ENCODE measurements at regions not wholly inside any gene's neighbourhood (a gene's known extent, or its start where the extent isn't known, plus 50 kb on each side); places are given as distances from the start of the nearest gene placed in this dataset.

- H3K27me3 Mint-ChIP-seq (ENCODE audit: unreplicated experiment), result no peaks in the 10 kb centered on the region
- DNase-seq (ENCODE audit: low spot score), result no peak
- no peaks in the 10 kb centered on the region for H3K36me3 Mint-ChIP-seq (ENCODE audit: low read depth, unreplicated experiment)
- H3K4me3 Mint-ChIP-seq (ENCODE audit: unreplicated experiment), result no peak overlapping the region
- no peaks in the 10 kb centered on the region for H3K9me3 Mint-ChIP-seq (ENCODE audit: unreplicated experiment)
- TF ChIP-seq, protein P1, sequence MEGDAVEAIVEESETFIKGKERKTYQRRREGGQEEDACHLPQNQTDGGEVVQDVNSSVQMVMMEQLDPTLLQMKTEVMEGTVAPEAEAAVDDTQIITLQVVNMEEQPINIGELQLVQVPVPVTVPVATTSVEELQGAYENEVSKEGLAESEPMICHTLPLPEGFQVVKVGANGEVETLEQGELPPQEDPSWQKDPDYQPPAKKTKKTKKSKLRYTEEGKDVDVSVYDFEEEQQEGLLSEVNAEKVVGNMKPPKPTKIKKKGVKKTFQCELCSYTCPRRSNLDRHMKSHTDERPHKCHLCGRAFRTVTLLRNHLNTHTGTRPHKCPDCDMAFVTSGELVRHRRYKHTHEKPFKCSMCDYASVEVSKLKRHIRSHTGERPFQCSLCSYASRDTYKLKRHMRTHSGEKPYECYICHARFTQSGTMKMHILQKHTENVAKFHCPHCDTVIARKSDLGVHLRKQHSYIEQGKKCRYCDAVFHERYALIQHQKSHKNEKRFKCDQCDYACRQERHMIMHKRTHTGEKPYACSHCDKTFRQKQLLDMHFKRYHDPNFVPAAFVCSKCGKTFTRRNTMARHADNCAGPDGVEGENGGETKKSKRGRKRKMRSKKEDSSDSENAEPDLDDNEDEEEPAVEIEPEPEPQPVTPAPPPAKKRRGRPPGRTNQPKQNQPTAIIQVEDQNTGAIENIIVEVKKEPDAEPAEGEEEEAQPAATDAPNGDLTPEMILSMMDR (IDR thresholded peaks at IDR 0.05; ENCODE audit: unreplicated experiment), result no peak
- H3K4me1 Mint-ChIP-seq (ENCODE audit: unreplicated experiment), result no peaks in the 10 kb centered on the region
- no peak overlapping the region for H3K27ac Mint-ChIP-seq (ENCODE audit: unreplicated experiment)
Observed at GRCh38 chr4:138945840-138946239, 69.7 kb upstream of the NOCT start.

DNA sequence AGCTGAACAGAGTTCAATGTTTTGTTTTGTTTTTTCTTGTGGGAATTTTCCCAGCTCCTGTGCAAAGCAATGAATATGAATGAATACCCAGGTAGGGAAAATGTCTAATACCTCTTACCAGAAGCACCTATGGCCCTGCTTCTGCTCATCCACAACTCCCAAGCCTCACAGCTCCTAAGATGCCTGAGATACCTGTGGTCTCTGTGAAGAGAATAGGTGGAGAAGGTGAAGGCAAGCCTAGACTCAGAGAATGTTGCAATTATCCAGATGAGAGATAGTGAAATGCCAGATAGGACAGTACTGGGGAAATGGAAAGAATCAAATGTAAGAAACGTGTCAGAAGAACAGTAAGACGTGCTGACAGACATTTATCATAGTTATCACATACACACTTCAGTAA is 70.2 kb upstream of the NOCT start:
- TF ChIP-seq, protein P1 (IDR thresholded peaks at IDR 0.05; ENCODE audit: unreplicated experiment), result no peak
- Mint-ChIP-seq H3K27me3 (ENCODE audit: unreplicated experiment) (no peaks in the 10 kb centered on the region), H3K36me3 (ENCODE audit: low read depth, unreplicated experiment) (no peaks in the 10 kb centered on the region), H3K27ac (ENCODE audit: unreplicated experiment) (no peak overlapping the region), H3K4me1 (ENCODE audit: unreplicated experiment) (no peaks in the 10 kb centered on the region), H3K9me3 (ENCODE audit: unreplicated experiment) (no peaks in the 10 kb centered on the region), H3K4me3 (ENCODE audit: unreplicated experiment) (no peak overlapping the region)
- no peak for DNase-seq (ENCODE audit: low spot score)

DNA sequence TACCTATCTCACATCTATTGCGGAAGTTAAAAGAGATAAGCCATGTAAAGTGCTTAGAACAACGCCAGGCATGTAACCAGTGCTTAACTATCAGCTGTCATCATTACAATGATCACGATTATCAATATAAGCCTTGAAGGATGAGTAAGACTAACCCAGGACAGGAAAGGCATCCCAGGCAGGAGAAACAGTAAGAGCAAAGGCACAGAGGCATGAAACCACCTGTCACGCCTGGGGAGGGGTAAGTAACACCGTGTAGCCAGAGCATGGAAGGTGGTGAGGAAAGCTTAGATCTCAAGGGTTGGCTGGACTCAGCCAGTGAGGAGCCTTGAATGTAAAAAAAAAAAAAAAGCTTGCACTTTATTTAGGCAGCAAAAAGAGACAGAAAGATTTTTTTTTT is 71.7 kb upstream of the NOCT start:
- H3K4me3 Mint-ChIP-seq (ENCODE audit: unreplicated experiment), result no peak overlapping the region
- no peak overlapping the region for H3K27ac Mint-ChIP-seq (ENCODE audit: unreplicated experiment)

DNA sequence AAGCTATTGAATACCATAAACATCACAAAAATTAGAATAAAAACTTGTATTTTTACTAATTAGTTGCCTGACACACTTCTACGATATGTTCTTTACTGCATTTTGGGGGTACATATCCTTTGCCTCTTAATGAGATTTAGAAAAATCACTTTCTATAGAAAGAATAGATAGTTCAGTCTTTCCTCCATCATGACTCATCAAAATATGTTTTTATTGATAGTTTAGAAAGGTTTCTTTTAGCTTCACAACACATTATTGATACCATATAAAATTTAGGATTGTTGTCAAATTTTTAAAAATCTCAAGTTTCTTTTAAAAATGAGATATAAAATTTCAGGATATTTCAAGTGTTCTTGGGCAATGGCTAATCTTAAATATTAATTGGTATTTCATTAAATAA is 74.5 kb upstream of the NOCT start:
- no peaks in the 10 kb centered on the region for H3K36me3 Mint-ChIP-seq (ENCODE audit: low read depth, unreplicated experiment)
- peaks cover 3% of the 10 kb centered on the region for H3K27me3 Mint-ChIP-seq (ENCODE audit: unreplicated experiment)
- peaks cover 5% of the 10 kb centered on the region for H3K4me1 Mint-ChIP-seq (ENCODE audit: unreplicated experiment)
- no peak overlapping the region for H3K4me3 Mint-ChIP-seq (ENCODE audit: unreplicated experiment)
- DNase-seq (ENCODE audit: low spot score), result no peak
- H3K27ac Mint-ChIP-seq (ENCODE audit: unreplicated experiment), result no peak overlapping the region
- TF ChIP-seq, protein P1 (IDR thresholded peaks at IDR 0.05; ENCODE audit: unreplicated experiment), result no peak
- no peaks in the 10 kb centered on the region for H3K9me3 Mint-ChIP-seq (ENCODE audit: unreplicated experiment)

More for the DNA sequence above, 71.7 kb upstream of the NOCT start:
- H3K27me3 Mint-ChIP-seq (ENCODE audit: unreplicated experiment), result no peaks in the 10 kb centered on the region
- no peaks in the 10 kb centered on the region for H3K9me3 Mint-ChIP-seq (ENCODE audit: unreplicated experiment)
- TF ChIP-seq, protein P1 (IDR thresholded peaks at IDR 0.05; ENCODE audit: unreplicated experiment), result no peak
- no peak for DNase-seq (ENCODE audit: low spot score)
- no peaks in the 10 kb centered on the region for H3K36me3 Mint-ChIP-seq (ENCODE audit: low read depth, unreplicated experiment)
- H3K4me1 Mint-ChIP-seq (ENCODE audit: unreplicated experiment), result no peaks in the 10 kb centered on the region

DNA sequence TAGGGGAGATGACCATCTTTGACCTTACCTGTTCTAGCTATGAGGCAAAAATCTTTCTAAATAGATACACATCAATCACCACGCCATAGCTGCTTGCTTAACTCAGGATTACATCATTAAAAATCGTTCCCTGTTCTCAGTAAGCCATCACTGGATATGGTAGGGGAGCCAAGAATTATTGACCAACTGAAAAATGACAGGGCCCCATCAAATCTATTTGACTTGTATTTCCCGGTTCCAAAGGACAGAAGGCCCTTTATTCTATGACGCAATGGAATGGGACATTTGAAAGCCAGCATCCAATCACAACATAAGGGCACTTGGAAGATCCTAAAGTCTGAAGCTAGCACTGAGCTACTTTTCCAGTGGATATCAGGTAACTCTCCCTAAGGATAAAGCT is 75.6 kb upstream of the NOCT start:
- peaks cover 3% of the 10 kb centered on the region for H3K27me3 Mint-ChIP-seq (ENCODE audit: unreplicated experiment)
- no peaks in the 10 kb centered on the region for H3K9me3 Mint-ChIP-seq (ENCODE audit: unreplicated experiment)
- TF ChIP-seq, protein P1 (IDR thresholded peaks at IDR 0.05; ENCODE audit: unreplicated experiment), result no peak
- no peak for DNase-seq (ENCODE audit: low spot score)
- H3K36me3 Mint-ChIP-seq (ENCODE audit: low read depth, unreplicated experiment), result no peaks in the 10 kb centered on the region
- peaks cover 5% of the 10 kb centered on the region for H3K4me1 Mint-ChIP-seq (ENCODE audit: unreplicated experiment)
- H3K27ac Mint-ChIP-seq (ENCODE audit: unreplicated experiment), result no peak overlapping the region
- H3K4me3 Mint-ChIP-seq (ENCODE audit: unreplicated experiment), result no peak overlapping the region

All from endothelial cell (in vitro differentiated cells).